Ascending aorta (tissue), 2 donors: ENCODE measurements at regions not wholly inside any gene's neighbourhood (a gene's known extent, or its start where the extent isn't known, plus 50 kb on each side); places are given as distances from the start of the nearest gene placed in this dataset.

Experiments used
- DNase-seq, 2 donors: peaks; one replicate each; pipeline ENCODE4 v3.0.0-alpha.2; 2019; ENCODE audit warnings: low spot score in 2 of 2
- H3K27ac ChIP-seq, 2 donors: fragments of 200-600 bp; sonication (generic); one replicate each; pipeline ENCODE4 v1.5.1; 2016 to 2017; ENCODE audit warnings: mild to moderate bottlenecking in 1 of 2
- H3K27me3 ChIP-seq: fragments of 200-600 bp; sonication (generic); one replicate; pipeline ENCODE4 v1.5.1; 2017
- H3K36me3 ChIP-seq, 2 donors: fragments of 200-600 bp; sonication (generic); one replicate each; pipeline ENCODE4 v1.5.1; 2016
- H3K4me1 ChIP-seq, 2 donors: fragments of 200-600 bp; sonication (generic); one replicate each; pipeline ENCODE4 v1.5.1; 2016 to 2017; ENCODE audit warnings: mild to moderate bottlenecking in 1 of 2
- H3K4me3 ChIP-seq, 2 donors: fragments of 200-600 bp; sonication (generic); one replicate each; pipeline ENCODE4 v1.5.1; 2016 to 2017; ENCODE audit warnings: mild to moderate bottlenecking in 1 of 2
- H3K9me3 ChIP-seq, 2 donors: fragments of 200-600 bp; sonication (generic); one replicate each; pipeline ENCODE4 v1.5.1; 2016
- intact Hi-C: fragments of 100-400 bp; cut with DNase I; formaldehyde crosslinking; loops from one replicate; pipeline ENCODE4 v1.15.1; 2023
- TF ChIP-seq, protein P1 (sequence below), 3 experiments: fragments of 200-600 bp in 2 of 3; fragments of 450-650 bp in 1 of 3; sonication (generic) in 2 of 3; IDR thresholded peaks; one replicate each; pipeline ENCODE4 v1.5.1; 2016 to 2019; ENCODE audit warnings: antibody characterized with exemption in 3 of 3, mild to moderate bottlenecking in 1 of 3, moderate library complexity in 1 of 3

DNA sequence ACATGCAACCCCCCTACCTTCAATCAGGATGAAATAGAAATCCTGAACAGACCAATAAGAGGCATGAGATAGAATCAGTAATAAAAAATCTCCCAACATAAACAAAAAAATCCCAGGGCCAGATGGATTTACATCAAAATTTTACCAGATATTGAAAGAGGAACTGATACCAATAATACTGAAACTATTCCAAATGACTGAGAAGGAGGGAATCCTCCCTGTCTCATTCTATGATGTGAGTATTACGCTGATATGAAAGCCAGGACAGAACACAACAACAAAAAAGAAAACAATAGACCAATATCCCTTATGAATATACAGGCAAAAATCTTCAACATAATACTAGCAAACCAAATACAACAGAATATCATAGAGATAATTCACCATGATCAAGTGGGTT is 109.0 kb upstream of the SMC2 start:
- DNase-seq, result no peak
- H3K36me3 ChIP-seq, result no peaks in the 10 kb centered on the region
- no peaks in the 10 kb centered on the region for H3K9me3 ChIP-seq
- no peaks in the 10 kb centered on the region for H3K27me3 ChIP-seq
- TF ChIP-seq, protein P1, sequence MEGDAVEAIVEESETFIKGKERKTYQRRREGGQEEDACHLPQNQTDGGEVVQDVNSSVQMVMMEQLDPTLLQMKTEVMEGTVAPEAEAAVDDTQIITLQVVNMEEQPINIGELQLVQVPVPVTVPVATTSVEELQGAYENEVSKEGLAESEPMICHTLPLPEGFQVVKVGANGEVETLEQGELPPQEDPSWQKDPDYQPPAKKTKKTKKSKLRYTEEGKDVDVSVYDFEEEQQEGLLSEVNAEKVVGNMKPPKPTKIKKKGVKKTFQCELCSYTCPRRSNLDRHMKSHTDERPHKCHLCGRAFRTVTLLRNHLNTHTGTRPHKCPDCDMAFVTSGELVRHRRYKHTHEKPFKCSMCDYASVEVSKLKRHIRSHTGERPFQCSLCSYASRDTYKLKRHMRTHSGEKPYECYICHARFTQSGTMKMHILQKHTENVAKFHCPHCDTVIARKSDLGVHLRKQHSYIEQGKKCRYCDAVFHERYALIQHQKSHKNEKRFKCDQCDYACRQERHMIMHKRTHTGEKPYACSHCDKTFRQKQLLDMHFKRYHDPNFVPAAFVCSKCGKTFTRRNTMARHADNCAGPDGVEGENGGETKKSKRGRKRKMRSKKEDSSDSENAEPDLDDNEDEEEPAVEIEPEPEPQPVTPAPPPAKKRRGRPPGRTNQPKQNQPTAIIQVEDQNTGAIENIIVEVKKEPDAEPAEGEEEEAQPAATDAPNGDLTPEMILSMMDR (IDR thresholded peaks at IDR 0.05), result no peak
- intact Hi-C loops, result no loop called here
- no peaks in the 10 kb centered on the region for H3K4me1 ChIP-seq
- H3K4me3 ChIP-seq, result no peak overlapping the region
- no peak overlapping the region for H3K27ac ChIP-seq

DNA sequence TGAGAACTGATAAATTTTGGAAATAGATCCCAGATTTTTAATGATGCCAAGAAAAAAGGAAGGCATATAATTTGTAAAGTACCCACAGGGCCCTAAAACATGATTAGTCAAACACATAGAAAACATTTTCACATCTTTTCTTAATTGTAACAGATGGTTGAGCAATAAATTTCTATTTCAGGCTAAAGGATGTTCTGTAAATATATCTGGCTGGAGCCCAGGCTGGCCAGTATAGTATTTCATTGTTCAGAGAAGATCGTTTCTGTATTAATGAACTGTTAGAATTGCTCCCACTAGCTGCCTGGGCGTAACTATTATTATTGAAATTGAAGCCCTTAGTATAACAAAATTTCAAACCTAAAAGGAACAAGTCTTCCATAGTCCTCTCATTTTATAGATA is 105.3 kb upstream of the SMC2 start:
- Histone ChIP-seq H3K27me3 (no peaks in the 10 kb centered on the region), H3K9me3 (no peaks in the 10 kb centered on the region), H3K36me3 (no peaks in the 10 kb centered on the region), H3K27ac (no peak overlapping the region), H3K4me3 (no peak overlapping the region), H3K4me1 (no peaks in the 10 kb centered on the region)
- no peak for DNase-seq
- intact Hi-C loops, result no loop called here
- TF ChIP-seq, protein P1 (IDR thresholded peaks at IDR 0.05), result no peak

DNA sequence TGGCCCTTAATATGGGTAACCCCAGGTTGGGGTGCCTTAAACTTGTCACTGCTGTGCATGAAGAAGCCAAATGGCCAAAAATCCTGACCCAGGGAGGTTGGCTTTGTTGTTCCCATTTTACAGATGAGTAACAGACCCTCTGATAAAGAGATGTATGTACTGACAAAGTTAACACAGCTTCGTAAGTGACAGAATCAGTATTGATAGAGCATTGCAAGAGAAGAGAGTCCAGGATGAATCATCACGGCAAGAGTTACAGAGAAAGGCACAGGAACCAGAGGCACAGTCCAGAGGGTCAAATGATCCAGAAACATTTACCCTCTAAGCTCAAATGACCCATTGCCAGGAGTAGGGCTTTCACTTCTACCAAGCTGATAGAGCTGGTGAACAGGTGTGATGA is 103.8 kb upstream of the SMC2 start:
- H3K4me1 ChIP-seq, result no peaks in the 10 kb centered on the region
- TF ChIP-seq, protein P1 (IDR thresholded peaks at IDR 0.05), result no peak
- no peaks in the 10 kb centered on the region for H3K9me3 ChIP-seq
- H3K27ac ChIP-seq, result no peak overlapping the region
- no peaks in the 10 kb centered on the region for H3K36me3 ChIP-seq
- no peaks in the 10 kb centered on the region for H3K27me3 ChIP-seq
- intact Hi-C loops, result no loop called here
- no peak overlapping the region for H3K4me3 ChIP-seq
- DNase-seq, result no peak

DNA sequence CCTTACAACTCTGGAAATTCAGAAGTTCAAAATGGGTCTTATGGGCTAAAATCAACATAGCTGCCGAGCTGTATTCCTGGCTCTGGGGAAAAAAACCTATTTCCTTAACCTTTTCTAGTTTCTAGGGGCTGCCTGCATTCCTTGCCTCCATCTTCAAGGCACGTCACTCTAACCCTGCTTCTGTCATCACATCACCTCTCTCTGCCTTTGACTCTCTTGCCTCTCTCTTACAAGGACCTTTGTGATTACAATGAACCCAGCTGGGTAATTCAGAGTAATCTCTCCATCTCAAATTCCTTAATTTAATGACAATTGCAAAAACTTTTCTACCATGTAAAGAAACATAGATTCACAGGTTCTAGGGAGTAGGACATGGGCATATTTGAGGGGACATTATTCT is 103.1 kb upstream of the SMC2 start:
- TF ChIP-seq, protein P1 (IDR thresholded peaks at IDR 0.05), result no peak
- intact Hi-C loops, result no loop called here
- H3K36me3 ChIP-seq, result no peaks in the 10 kb centered on the region
- H3K9me3 ChIP-seq, result no peaks in the 10 kb centered on the region
- H3K4me1 ChIP-seq, result no peaks in the 10 kb centered on the region
- H3K4me3 ChIP-seq, result no peak overlapping the region
- no peaks in the 10 kb centered on the region for H3K27me3 ChIP-seq
- no peak overlapping the region for H3K27ac ChIP-seq
- DNase-seq, result no peak

DNA sequence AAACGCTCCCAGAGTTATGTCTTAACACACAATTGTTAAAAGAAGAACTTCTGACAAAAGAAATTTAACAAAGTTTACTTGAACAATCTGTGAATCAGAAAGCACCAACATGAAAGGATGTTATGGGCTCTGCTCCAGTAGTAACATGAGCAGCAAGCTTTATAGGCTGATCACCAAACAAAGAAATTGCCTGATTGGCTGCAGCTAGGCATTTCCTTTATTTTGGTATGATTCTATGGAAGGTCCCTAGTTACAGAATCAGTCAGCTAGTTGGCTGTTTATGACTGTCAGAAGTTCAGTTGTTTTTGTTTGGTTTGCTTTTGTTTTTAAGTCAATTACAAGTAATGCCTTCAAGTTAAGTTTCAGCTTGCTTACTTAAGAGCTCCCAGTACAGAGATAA is 102.4 kb upstream of the SMC2 start:
- intact Hi-C loops, result no loop called here
- no peak overlapping the region for H3K4me3 ChIP-seq
- no peaks in the 10 kb centered on the region for H3K36me3 ChIP-seq
- no peak for DNase-seq
- no peaks in the 10 kb centered on the region for H3K9me3 ChIP-seq
- no peaks in the 10 kb centered on the region for H3K4me1 ChIP-seq
- H3K27me3 ChIP-seq, result no peaks in the 10 kb centered on the region
- no peak overlapping the region for H3K27ac ChIP-seq
- TF ChIP-seq, protein P1 (IDR thresholded peaks at IDR 0.05), result no peak

DNA sequence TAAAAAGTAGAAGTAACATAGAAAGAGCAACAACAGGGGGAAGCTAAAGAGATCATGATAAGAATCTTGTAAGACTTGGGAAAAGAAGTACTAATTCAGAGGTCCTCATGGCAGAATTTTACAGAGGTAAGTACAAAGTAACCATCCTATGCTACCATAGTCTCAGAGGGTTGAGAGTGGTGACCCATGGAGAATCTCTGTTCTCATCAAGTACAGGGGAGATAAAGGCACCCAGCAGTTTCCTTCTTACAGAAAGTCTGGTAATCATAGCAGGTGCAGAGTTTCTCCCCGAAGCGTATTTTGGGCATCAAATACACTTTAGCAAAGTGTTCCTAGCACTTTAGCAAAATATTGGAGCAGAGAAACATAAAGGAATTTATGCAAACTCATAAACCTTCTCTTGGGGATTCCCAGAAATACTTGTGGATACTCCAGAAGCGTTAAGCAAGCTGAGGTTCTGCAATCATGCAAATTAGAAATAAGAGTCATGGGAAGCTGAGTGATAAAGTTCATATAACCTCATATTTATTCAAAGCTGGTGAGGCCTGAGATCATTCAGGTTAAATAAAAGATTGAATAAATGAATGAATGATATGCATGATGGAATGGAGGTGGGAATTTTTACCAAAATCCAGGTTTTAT is 101.0 kb upstream of the SMC2 start:
- Histone ChIP-seq H3K27me3 (no peaks in the 10 kb centered on the region), H3K4me1 (no peaks in the 10 kb centered on the region), H3K36me3 (no peaks in the 10 kb centered on the region), H3K4me3 (no peak overlapping the region), H3K9me3 (no peaks in the 10 kb centered on the region), H3K27ac (no peak overlapping the region)
- DNase-seq, result no peak
- intact Hi-C loops, result no loop called here
- TF ChIP-seq, protein P1 (IDR thresholded peaks at IDR 0.05), result no peak
